SKM-1 (cell line): ENCODE measurements at regions not wholly inside any gene's neighbourhood (a gene's known extent, or its start where the extent isn't known, plus 50 kb on each side); places are given as distances from the start of the nearest gene placed in this dataset.
"Not testable (repeated sequence)": the region's sequence is repeated elsewhere in the genome, so short reads cannot be mapped to it uniquely, and the experiment has no call there.

Source experiments
- DNase-seq: peaks from one replicate; lab custom pipeline; 2025; ENCODE audit not compliant: unreplicated experiment; lab: John Stamatoyannopoulos, UW

DNA sequence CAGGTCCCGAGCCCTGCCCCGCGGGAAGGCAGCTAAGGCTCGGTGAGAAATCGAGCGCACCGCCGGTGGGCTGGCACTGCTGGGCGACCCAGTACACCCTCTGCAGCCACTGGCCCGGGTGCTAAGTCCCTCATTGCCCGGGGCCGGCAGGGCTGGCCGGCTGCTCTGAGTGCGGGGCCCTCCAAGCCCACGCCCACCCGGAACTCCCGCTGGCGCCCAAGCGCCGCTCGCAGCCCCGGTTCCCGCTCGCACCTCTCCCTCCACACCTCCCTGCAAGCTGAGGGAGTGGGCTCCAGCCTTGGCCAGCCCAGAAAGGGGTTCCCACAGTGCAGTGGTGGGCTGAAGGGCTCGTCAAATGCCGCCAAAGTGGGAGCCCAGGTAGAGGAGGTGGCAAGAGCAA lies 63.2 kb upstream of the IER3 start:
- not testable (repeated sequence) for DNase-seq

GRCh38 chr6:30806581-30807183 lies 62.3 kb upstream of the IER3 start:
- no peak for DNase-seq

DNA sequence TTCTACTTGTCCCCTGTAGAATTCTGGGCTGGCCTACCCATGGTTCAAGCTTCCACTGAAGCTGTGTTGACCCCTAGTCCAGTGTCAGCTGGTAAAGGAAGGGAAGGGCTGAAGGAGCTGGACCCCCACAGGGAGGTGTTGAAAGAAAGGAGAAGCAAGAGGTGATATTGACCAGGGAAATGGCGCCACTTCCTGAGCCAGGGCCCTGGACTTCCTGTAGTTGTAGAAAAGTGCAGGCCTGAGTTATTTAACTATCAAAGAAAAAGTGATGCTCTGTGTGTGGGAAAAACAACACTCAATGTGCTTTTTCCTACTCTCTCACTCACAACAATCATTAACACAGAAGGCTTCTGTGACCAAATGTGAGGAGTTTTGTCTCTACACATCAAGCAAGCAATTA lies 60.0 kb upstream of the IER3 start:
- DNase-seq: no peak

GRCh38 chr6:30802731-30803130 lies 58.4 kb upstream of the IER3 start:
- DNase-seq: no peak

GRCh38 chr6:30801950-30802349 lies 57.6 kb upstream of the IER3 start:
- no peak for DNase-seq

DNA sequence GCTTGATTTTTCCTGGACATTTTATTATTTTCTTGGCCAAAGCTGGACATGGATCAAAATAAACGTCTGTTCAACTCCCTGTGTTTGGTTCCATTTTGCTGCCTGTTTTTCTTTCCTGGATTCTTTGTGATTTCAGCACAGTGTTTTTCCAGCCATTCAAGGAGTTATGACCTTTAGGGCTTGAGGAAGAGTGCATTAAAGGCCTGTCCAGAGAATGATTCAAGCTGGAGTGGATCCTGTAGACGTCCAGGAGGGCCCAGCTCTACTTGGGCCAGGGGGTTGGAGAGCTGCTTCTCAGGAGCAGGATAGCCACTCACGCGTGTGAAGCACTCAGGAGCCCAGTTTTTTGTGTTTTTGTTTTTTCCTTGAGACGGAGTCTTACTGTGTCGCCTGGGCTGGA lies 56.5 kb upstream of the IER3 start:
- DNase-seq: no peak

GRCh38 chr6:30799210-30799609 lies 54.9 kb upstream of the IER3 start:
- DNase-seq: no peak

GRCh38 chr6:30798494-30798893 lies 54.1 kb upstream of the IER3 start:
- no peak for DNase-seq

- DNase-seq: no peak
Measured at GRCh38 chr6:30795549-30796293, 51.4 kb upstream of the IER3 start.
